ENCODE measurements at regions not wholly inside any gene's neighbourhood (a gene's known extent, or its start where the extent isn't known, plus 50 kb on each side); places are given as distances from the start of the nearest gene placed in this dataset.
A peak's percentile ranks its signal among the peaks of the same experiment; 100 is the strongest.

DNA sequence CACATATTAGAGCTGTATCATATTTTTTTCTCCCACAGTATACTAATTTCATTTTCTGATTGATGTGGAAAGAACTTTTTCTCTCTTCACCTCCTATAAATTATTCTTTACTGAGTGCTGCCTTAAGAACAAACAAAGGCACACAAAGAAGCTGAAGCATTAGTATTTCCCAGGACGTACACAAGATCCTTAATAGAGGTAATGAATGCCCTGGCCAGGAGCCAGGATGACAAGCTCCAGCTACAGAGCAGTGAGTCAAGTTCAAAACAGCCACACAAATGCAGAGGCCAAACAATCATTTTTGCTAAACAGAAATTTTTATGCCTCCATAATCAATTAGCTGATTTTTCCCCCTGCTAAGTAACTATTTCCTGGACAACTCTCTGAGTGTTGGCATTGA is 639.6 kb downstream of the EPHA7 start:
- Histone ChIP-seq H3K27ac (no peak overlapping the region), H3K4me1 (no peaks in the 10 kb centered on the region), H3K36me3 (no peaks in the 10 kb centered on the region), H3K4me3 (no peak overlapping the region), H3K9me3 (no peaks in the 10 kb centered on the region), H3K27me3 (no peaks in the 10 kb centered on the region)
- intact Hi-C loops (cut with DNase I) = no loop called here
- TF ChIP-seq, protein P1, sequence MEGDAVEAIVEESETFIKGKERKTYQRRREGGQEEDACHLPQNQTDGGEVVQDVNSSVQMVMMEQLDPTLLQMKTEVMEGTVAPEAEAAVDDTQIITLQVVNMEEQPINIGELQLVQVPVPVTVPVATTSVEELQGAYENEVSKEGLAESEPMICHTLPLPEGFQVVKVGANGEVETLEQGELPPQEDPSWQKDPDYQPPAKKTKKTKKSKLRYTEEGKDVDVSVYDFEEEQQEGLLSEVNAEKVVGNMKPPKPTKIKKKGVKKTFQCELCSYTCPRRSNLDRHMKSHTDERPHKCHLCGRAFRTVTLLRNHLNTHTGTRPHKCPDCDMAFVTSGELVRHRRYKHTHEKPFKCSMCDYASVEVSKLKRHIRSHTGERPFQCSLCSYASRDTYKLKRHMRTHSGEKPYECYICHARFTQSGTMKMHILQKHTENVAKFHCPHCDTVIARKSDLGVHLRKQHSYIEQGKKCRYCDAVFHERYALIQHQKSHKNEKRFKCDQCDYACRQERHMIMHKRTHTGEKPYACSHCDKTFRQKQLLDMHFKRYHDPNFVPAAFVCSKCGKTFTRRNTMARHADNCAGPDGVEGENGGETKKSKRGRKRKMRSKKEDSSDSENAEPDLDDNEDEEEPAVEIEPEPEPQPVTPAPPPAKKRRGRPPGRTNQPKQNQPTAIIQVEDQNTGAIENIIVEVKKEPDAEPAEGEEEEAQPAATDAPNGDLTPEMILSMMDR (IDR thresholded peaks at IDR 0.05) = no peak
- no peak for DNase-seq (ENCODE audit: low spot score in 2 of 2)

DNA sequence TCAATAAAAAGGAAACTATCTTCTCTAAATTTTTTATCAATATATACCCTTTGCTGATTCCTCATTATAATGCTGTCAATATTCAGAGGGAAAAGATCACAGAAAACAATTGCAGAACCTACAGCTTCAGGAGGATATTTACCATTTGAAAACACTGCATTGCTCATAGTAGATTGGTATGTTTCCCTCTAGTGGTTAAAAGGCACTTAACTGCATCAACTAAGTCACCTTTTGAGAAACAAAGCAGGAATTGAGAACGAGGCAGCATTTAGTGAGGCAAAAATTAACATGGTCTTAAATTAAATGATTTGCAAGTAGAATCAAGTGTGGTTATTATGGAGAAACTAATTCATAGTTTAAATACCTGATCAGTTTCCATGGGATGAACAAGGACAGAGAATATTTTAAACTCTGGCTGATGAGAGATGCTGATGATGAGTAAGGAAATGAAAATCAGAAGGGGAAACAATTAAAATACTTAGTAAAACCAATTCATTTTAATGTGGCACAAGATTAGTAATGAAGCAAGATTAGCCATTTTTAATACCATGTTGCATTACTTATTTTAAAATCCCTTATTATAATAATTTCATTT is 642.1 kb downstream of the EPHA7 start:
- no peaks in the 10 kb centered on the region for H3K36me3 ChIP-seq
- H3K27ac ChIP-seq = no peak overlapping the region
- no peak overlapping the region for H3K4me3 ChIP-seq
- H3K27me3 ChIP-seq = no peaks in the 10 kb centered on the region
- TF ChIP-seq, protein P1 (IDR thresholded peaks at IDR 0.05) = peak in 1 of 3 experiments; percentile 15
- DNase-seq (ENCODE audit: low spot score in 2 of 2) = no peak
- intact Hi-C loops (cut with DNase I) = no loop called here
- H3K4me1 ChIP-seq = no peaks in the 10 kb centered on the region
- no peaks in the 10 kb centered on the region for H3K9me3 ChIP-seq

DNA sequence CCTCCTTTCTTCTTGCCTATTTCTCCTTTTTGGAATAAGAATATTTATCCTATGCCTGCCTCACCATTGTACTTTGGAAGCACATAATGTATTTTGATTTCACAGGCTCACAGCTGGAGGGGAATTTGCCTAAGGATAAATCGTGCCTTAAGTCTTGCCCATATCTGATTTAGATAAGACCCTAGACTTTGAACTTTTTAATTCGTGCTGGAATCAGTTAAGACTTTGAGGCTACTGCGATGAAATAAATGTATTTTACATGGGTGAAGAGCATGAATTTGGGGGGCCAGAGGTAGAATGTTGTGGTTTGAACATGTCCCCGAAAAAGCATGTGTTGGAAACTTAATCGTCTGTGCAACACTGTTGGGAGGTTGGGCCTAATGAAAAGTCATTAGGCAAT is 648.8 kb downstream of the EPHA7 start:
- intact Hi-C loops (cut with DNase I) = no loop called here

DNA sequence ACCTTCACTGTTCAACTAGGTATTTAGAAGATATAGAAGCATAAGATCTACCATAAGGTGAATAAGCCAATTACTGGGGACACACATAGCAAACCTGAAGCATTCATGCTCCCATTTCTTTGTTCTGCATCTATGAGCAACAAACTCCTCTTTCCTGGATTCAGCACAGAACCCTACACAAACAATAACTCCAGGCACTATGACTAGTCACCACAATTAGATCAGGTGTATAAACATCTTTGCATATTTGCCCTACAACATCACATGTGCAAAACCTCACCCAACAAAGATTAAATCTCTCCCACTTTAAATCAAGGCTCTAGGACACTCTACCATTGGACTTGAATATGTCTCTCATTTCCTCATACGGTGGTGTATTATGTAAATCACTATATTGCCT is 652.3 kb downstream of the EPHA7 start:
- Histone ChIP-seq H3K27me3 (no peaks in the 10 kb centered on the region), H3K4me3 (no peak overlapping the region), H3K9me3 (no peaks in the 10 kb centered on the region), H3K36me3 (no peaks in the 10 kb centered on the region), H3K4me1 (no peaks in the 10 kb centered on the region), H3K27ac (no peak overlapping the region)
- DNase-seq (ENCODE audit: low spot score in 2 of 2) = no peak
- intact Hi-C loops (cut with DNase I) = no loop called here
- TF ChIP-seq, protein P1 (IDR thresholded peaks at IDR 0.05) = no peak

More for the DNA sequence above, 648.8 kb downstream of the EPHA7 start:
- H3K36me3 ChIP-seq = no peaks in the 10 kb centered on the region
- H3K27me3 ChIP-seq = no peaks in the 10 kb centered on the region
- H3K9me3 ChIP-seq = no peaks in the 10 kb centered on the region
- DNase-seq (ENCODE audit: low spot score in 2 of 2) = no peak
- H3K27ac ChIP-seq = no peak overlapping the region
- H3K4me1 ChIP-seq = no peaks in the 10 kb centered on the region
- TF ChIP-seq, protein P1 (IDR thresholded peaks at IDR 0.05) = no peak
- no peak overlapping the region for H3K4me3 ChIP-seq

DNA sequence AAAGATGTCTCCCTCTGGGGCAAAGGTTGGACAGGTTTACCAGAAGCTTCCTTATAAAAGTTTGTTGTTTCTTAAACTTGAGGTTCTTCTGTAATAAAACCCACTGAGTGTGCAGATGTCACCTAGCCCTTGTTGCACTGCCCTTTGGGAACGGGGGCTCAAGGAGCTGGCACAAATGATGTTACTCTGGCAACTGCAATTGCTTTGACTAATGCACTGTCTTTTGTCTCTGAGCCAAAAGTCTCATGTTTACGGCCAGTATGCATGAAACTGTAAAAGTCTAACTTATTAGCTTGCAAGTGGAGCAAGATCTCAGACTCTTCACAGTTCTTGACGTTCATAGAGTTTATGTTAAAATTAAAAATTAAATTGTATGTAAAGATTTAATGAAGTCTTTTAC is 655.7 kb downstream of the EPHA7 start:
- Histone ChIP-seq H3K27ac (no peak overlapping the region), H3K4me1 (no peaks in the 10 kb centered on the region), H3K4me3 (no peak overlapping the region), H3K36me3 (no peaks in the 10 kb centered on the region), H3K27me3 (no peaks in the 10 kb centered on the region), H3K9me3 (no peaks in the 10 kb centered on the region)
- TF ChIP-seq, protein P1 (IDR thresholded peaks at IDR 0.05) = no peak
- no peak for DNase-seq (ENCODE audit: low spot score in 2 of 2)
- intact Hi-C loops (cut with DNase I) = no loop called here

DNA sequence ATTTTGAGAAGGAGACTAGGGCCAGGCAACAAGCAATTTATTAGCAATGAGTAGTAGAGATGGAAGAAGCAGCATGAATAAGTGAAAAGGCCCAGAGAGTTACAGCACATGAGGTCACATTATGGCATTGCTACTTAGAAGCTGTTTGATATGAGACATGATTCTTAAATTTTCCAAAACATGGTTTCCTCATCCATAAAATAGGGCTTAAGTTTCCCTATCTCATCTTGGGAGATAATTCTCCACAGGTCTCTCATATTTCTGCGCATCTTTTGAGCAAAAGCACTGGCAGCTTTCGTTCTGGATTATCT is 656.1 kb downstream of the EPHA7 start:
- TF ChIP-seq, protein P1 (IDR thresholded peaks at IDR 0.05) = no peak
- Histone ChIP-seq H3K4me1 (no peaks in the 10 kb centered on the region), H3K27ac (no peak overlapping the region)

More for the DNA sequence above, 656.1 kb downstream of the EPHA7 start:
- no peaks in the 10 kb centered on the region for H3K27me3 ChIP-seq
- H3K4me3 ChIP-seq = no peak overlapping the region
- H3K9me3 ChIP-seq = no peaks in the 10 kb centered on the region
- intact Hi-C loops (cut with DNase I) = no loop called here
- no peak for DNase-seq (ENCODE audit: low spot score in 2 of 2)
- no peaks in the 10 kb centered on the region for H3K36me3 ChIP-seq
